Smooth muscle cell (in vitro differentiated cells): ENCODE measurements at regions not wholly inside any gene's neighbourhood (a gene's known extent, or its start where the extent isn't known, plus 50 kb on each side); places are given as distances from the start of the nearest gene placed in this dataset.

Experiments
- DNase-seq: peaks from one replicate; lab custom pipeline; 2025; ENCODE audit not compliant: unreplicated experiment; lab: John Stamatoyannopoulos, UW
- H2AFZ ChIP-seq: fragments of 200-600 bp; sonication (generic); 2 replicates; pipeline ENCODE4 v1.6.0; 2016; ENCODE audit warnings: antibody characterized with exemption, low read depth, mild to moderate bottlenecking
- H3F3A ChIP-seq: fragments of 200-600 bp; sonication (generic); 2 replicates; pipeline ENCODE4 v1.6.0; 2017; ENCODE audit warnings: antibody characterized with exemption, low read depth
- H3K27ac ChIP-seq: fragments of 200-600 bp; sonication (generic); 2 replicates; pipeline ENCODE4 v1.5.1; 2016; ENCODE audit warnings: low read depth, mild to moderate bottlenecking
- H3K27me3 ChIP-seq: fragments of 200-600 bp; sonication (generic); 2 replicates; pipeline ENCODE4 v1.6.1; 2016; ENCODE audit warnings: low read depth, mild to moderate bottlenecking
- H3K36me3 ChIP-seq: fragments of 200-600 bp; sonication (generic); 2 replicates; pipeline ENCODE4 v1.5.1; 2016; ENCODE audit warnings: low read depth
- H3K4me1 ChIP-seq: fragments of 200-600 bp; sonication (generic); 2 replicates; pipeline ENCODE4 v1.5.1; 2016; ENCODE audit warnings: low read depth
- H3K4me2 ChIP-seq: fragments of 200-600 bp; sonication (generic); 2 replicates; pipeline ENCODE4 v1.6.0; 2016; ENCODE audit warnings: mild to moderate bottlenecking
- H3K4me3 ChIP-seq: fragments of 200-600 bp; sonication (generic); 2 replicates; pipeline ENCODE4 v1.5.1; 2016; ENCODE audit warnings: mild to moderate bottlenecking
- H3K79me2 ChIP-seq: fragments of 200-600 bp; sonication (generic); 2 replicates; pipeline ENCODE4 v1.6.0; 2016; ENCODE audit warnings: low read depth, mild to moderate bottlenecking
- H3K9ac ChIP-seq: fragments of 200-600 bp; sonication (generic); 2 replicates; pipeline ENCODE4 v1.6.0; 2016; ENCODE audit warnings: low read depth
- H3K9me3 ChIP-seq: fragments of 200-600 bp; sonication (generic); replicated peaks from 2 replicates; pipeline ENCODE4 v1.5.1; 2016; ENCODE audit warnings: low read depth
- H4K20me1 ChIP-seq: fragments of 200-600 bp; sonication (generic); 2 replicates; pipeline ENCODE4 v1.6.0; 2016; ENCODE audit warnings: low read depth
- WGBS: methylation state at CpG from one replicate; pipeline ENCODE4 v1.1.7; 2016; ENCODE audit warnings: low lambda C conversion rate; 5-methylcytosine and 5-hydroxymethylcytosine counted together
- TF ChIP-seq, protein P1 (sequence below): fragments of 200-600 bp; sonication (generic); IDR thresholded peaks from 2 replicates; pipeline ENCODE4 v1.5.1; 2017; ENCODE audit warnings: borderline replicate concordance, mild to moderate bottlenecking, antibody characterized with exemption; ENCODE audit not compliant: insufficient read depth, poor library complexity, severe bottlenecking

DNA sequence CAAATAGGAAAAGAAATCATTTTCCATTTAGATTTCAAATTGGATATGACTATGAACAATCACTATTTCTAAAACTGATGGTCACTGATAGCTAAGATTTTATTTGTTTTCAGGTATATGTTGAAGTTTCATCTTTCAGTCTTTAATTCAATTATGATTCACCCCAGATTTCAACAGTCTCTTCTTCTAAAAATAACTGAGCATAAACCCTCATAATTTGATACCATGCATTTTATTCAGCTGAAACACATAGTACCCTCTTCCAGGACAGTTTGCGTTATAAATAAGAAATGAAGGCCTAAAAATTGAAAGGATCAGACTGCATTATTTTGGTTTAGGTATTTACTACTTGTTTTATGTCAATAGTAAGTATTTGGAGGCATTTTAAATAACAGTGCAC lies 428.5 kb upstream of the NBEA start:
- Histone ChIP-seq H3K9me3 (no peaks in the 10 kb centered on the region), H3K36me3 (no peaks in the 10 kb centered on the region), H3K79me2 (no peaks in the 10 kb centered on the region), H3F3A (no peaks in the 10 kb centered on the region), H4K20me1 (no peaks in the 10 kb centered on the region), H2AFZ (no peak overlapping the region), H3K27ac (no peak overlapping the region), H3K9ac (no peak overlapping the region), H3K27me3 (no peaks in the 10 kb centered on the region), H3K4me1 (no peaks in the 10 kb centered on the region), H3K4me2 (no peak overlapping the region), H3K4me3 (no peak overlapping the region)
- TF ChIP-seq, protein P1, sequence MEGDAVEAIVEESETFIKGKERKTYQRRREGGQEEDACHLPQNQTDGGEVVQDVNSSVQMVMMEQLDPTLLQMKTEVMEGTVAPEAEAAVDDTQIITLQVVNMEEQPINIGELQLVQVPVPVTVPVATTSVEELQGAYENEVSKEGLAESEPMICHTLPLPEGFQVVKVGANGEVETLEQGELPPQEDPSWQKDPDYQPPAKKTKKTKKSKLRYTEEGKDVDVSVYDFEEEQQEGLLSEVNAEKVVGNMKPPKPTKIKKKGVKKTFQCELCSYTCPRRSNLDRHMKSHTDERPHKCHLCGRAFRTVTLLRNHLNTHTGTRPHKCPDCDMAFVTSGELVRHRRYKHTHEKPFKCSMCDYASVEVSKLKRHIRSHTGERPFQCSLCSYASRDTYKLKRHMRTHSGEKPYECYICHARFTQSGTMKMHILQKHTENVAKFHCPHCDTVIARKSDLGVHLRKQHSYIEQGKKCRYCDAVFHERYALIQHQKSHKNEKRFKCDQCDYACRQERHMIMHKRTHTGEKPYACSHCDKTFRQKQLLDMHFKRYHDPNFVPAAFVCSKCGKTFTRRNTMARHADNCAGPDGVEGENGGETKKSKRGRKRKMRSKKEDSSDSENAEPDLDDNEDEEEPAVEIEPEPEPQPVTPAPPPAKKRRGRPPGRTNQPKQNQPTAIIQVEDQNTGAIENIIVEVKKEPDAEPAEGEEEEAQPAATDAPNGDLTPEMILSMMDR = no peak
- DNase-seq = no peak
- 84% methylated on average over 1 of the region's 1 CpG for WGBS

GRCh38 chr13:34515201-34515600 lies 426.9 kb upstream of the NBEA start:
- Histone ChIP-seq H3K4me2 (no peak overlapping the region), H4K20me1 (no peaks in the 10 kb centered on the region), H3K36me3 (no peaks in the 10 kb centered on the region), H3K4me1 (no peaks in the 10 kb centered on the region), H3K79me2 (no peaks in the 10 kb centered on the region), H3K9me3 (no peaks in the 10 kb centered on the region), H3K9ac (no peak overlapping the region), H2AFZ (no peak overlapping the region), H3F3A (no peaks in the 10 kb centered on the region), H3K27ac (no peak overlapping the region), H3K4me3 (no peak overlapping the region), H3K27me3 (no peaks in the 10 kb centered on the region)
- DNase-seq = no peak
- WGBS = 100% methylated on average over 3 of the region's 3 CpGs
- TF ChIP-seq, protein P1 = no peak

DNA sequence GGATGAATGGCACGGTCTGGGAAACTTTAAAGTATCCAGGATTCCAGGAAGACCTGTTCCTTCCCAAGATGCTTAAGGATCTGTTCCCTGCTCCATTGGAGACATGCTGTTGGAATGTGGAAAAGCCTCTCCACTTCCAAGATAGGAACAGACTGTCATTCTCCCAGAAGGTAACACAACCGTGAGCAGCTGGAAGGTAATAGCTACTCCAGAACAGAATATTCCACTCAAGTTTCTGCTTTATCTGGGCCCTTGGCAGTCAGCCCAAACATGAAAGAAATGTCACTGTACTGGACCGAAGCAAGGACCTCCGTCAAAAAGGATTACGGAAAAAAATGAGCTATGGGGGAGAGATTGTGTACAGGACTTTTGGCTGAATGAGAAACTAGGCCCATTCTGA lies 420.9 kb upstream of the NBEA start:
- Histone ChIP-seq H3K4me2 (no peak overlapping the region), H2AFZ (no peak overlapping the region), H3F3A (peaks cover 2% of the 10 kb centered on the region), H3K27me3 (no peaks in the 10 kb centered on the region), H3K4me1 (peaks cover 6% of the 10 kb centered on the region), H3K36me3 (no peaks in the 10 kb centered on the region), H3K4me3 (no peak overlapping the region), H3K27ac (no peak overlapping the region), H3K9ac (no peak overlapping the region), H3K9me3 (no peaks in the 10 kb centered on the region), H3K79me2 (no peaks in the 10 kb centered on the region), H4K20me1 (no peaks in the 10 kb centered on the region)
- TF ChIP-seq, protein P1 = no peak
- 88% methylated on average over 5 of the region's 5 CpGs for WGBS
- DNase-seq = no peak

DNA sequence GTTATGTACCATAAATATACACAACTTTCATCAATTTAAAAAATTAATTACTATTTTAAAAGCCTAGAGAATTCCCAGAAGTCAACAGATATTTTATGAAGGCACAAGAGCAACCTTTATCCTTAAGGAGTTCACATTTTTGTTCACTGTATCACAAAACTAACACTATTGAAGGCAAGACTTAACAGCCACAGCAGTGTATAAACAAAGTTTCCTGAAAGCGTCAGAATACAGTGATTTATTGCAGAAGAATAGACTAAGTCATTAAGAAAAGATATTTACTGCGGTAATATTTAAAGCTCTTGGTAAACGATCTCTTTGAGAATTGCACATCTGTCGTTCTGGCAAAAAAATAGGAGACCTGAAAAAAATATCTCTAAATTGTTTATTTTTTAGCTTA lies 419.3 kb upstream of the NBEA start:
- Histone ChIP-seq H3K79me2 (no peaks in the 10 kb centered on the region), H3K4me1 (peaks cover 6% of the 10 kb centered on the region), H3K4me2 (peak overlapping the region; percentile 46), H3K27me3 (no peaks in the 10 kb centered on the region), H3K36me3 (no peaks in the 10 kb centered on the region), H3K9ac (no peak overlapping the region), H3K9me3 (no peaks in the 10 kb centered on the region), H4K20me1 (no peaks in the 10 kb centered on the region), H3K4me3 (no peak overlapping the region), H2AFZ (no peak overlapping the region), H3F3A (peaks cover 2% of the 10 kb centered on the region), H3K27ac (no peak overlapping the region)
- TF ChIP-seq, protein P1 = no peak
- 44% methylated on average over 4 of the region's 4 CpGs for WGBS
- DNase-seq = no peak
